ENCODE measurements at regions not wholly inside any gene's neighbourhood (a gene's known extent, or its start where the extent isn't known, plus 50 kb on each side); places are given as distances from the start of the nearest gene placed in this dataset.
A peak's percentile ranks its signal among the peaks of the same experiment; 100 is the strongest.

DNA sequence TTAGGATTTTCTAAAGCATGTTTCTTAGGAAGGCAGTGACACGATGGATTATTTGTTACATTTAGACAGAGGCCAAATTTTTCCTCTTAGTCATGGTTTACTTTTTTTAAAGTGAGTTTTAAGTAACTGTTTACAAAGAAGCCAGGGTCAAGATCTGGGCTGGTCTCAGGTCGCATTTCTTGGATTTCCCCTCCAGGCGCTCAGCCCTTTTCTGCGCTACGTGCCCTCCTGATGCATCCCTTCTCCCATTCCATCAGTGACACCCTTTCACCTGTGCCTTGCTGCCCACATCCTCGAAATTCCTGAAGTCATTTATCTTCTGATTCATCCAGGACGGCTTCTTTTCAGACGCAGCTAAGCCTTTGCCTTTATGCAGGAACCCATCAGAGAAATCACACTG, 330.3 kb downstream of the IRX1 start:
- TF ChIP-seq EP300 (IDR thresholded peaks at IDR 0.05) = no peak
- H3K36me3 ChIP-seq = no peaks in the 10 kb centered on the region
- no peaks in the 10 kb centered on the region for H3K4me1 ChIP-seq
- ATAC-seq (ENCODE audit: low FRiP score in 2 of 2) (no peak), DNase-seq (no peak)
- WGBS, 2 donors = 38 to 47% methylated on average over 8 of the region's 8 CpGs
- H3K27me3 ChIP-seq = no peaks in the 10 kb centered on the region
- no peaks in the 10 kb centered on the region for H3K9me3 ChIP-seq
- no peak overlapping the region for H3K27ac ChIP-seq
- H3K4me3 ChIP-seq = no peak overlapping the region

DNA sequence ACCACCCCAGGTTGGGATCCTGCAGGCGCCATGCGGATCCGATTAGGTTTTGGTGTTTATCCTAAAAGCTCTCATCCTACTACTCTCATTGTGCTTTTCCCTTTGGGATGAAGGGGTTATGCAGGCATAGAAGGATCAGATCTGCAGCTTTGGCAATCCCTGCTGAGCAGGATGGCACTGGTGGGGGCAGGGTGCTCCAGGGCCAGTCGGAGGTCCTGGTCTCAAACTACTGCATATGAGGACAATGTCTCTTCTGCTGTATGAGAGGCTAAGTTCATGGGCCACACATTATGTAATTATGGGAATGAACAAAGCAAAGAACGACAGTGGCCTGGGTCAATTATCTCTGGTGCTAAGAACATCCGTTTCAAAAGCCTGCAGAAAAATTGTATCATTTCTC, 334.2 kb downstream of the IRX1 start:
- no peak for TF ChIP-seq EP300 (IDR thresholded peaks at IDR 0.05)
- TF ChIP-seq, protein P1, sequence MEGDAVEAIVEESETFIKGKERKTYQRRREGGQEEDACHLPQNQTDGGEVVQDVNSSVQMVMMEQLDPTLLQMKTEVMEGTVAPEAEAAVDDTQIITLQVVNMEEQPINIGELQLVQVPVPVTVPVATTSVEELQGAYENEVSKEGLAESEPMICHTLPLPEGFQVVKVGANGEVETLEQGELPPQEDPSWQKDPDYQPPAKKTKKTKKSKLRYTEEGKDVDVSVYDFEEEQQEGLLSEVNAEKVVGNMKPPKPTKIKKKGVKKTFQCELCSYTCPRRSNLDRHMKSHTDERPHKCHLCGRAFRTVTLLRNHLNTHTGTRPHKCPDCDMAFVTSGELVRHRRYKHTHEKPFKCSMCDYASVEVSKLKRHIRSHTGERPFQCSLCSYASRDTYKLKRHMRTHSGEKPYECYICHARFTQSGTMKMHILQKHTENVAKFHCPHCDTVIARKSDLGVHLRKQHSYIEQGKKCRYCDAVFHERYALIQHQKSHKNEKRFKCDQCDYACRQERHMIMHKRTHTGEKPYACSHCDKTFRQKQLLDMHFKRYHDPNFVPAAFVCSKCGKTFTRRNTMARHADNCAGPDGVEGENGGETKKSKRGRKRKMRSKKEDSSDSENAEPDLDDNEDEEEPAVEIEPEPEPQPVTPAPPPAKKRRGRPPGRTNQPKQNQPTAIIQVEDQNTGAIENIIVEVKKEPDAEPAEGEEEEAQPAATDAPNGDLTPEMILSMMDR (IDR thresholded peaks at IDR 0.05) = no peak
- no peak for TF ChIP-seq POLR2A (IDR thresholded peaks at IDR 0.05)
- TF ChIP-seq POLR2AphosphoS5 (IDR thresholded peaks at IDR 0.05) = no peak
- H3K27me3 ChIP-seq = no peaks in the 10 kb centered on the region
- no peak overlapping the region for H3K4me3 ChIP-seq
- no peak overlapping the region for H3K27ac ChIP-seq
- H3K9me3 ChIP-seq = no peaks in the 10 kb centered on the region
- DNase-seq (peak in 1 of 2 donors; percentile 1), ATAC-seq (ENCODE audit: low FRiP score in 2 of 2) (no peak)
- H3K36me3 ChIP-seq = no peaks in the 10 kb centered on the region
- H3K4me1 ChIP-seq = no peaks in the 10 kb centered on the region
- WGBS, 2 donors = 87 to 96% methylated on average over 6 of the region's 6 CpGs

DNA sequence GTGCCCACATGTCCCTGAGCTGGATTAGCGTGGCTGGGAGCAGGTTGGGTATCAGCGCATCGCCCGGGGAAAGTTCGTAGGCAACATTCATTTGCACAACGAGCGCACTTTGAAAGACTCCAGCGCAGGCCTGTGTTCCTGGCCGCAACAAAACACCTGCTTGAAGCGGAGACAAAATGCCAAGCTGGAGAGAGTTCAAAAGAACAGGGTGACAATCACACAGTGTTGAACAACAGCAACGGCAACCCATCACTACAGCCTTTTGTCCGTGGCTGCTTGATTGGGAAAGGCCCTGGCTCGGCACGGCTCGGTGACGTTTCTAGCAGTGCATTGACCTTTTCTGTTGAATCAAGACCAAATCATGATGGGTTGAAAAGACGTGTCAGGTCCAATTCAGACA, 336.3 kb downstream of the IRX1 start:
- no peak for TF ChIP-seq EP300 (IDR thresholded peaks at IDR 0.05)
- no peak for TF ChIP-seq POLR2A (IDR thresholded peaks at IDR 0.05)
- TF ChIP-seq POLR2AphosphoS5 (IDR thresholded peaks at IDR 0.05) = no peak
- Histone ChIP-seq H3K36me3 (no peaks in the 10 kb centered on the region), H3K4me1 (no peaks in the 10 kb centered on the region), H3K9me3 (no peaks in the 10 kb centered on the region), H3K27me3 (no peaks in the 10 kb centered on the region), H3K4me3 (no peak overlapping the region), H3K27ac (no peak overlapping the region)
- ATAC-seq (ENCODE audit: low FRiP score in 2 of 2) (no peak), DNase-seq (peak in 1 of 2 donors; percentile 4)
- WGBS, 2 donors = 89% methylated on average over 17 of the region's 17 CpGs

DNA sequence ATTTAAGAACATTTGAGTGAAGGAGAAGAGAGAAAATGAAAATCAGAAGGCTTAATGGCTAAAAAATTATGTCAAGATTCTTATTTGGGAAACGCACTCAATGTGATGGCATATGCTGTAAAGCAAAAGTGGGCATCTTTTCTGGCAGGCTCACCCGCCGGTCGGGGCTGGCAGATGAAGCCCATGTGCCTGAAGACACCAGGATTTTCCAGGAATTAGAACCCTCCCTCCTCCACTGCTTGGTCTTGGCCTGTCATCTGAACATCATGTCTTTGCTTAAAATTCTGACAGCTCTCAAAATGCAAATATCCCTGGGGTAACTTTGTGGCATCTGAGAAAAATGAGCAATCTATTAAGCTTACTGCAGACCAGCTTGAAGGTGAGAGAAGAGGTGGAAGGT, 337.9 kb downstream of the IRX1 start:
- H3K9me3 ChIP-seq = no peaks in the 10 kb centered on the region
- H3K4me3 ChIP-seq = no peak overlapping the region
- no peaks in the 10 kb centered on the region for H3K36me3 ChIP-seq
- no peaks in the 10 kb centered on the region for H3K4me1 ChIP-seq
- DNase-seq = no peak
- 91% methylated on average over 4 of the region's 4 CpGs for WGBS, 2 donors
- H3K27ac ChIP-seq = no peak overlapping the region
- H3K27me3 ChIP-seq = no peaks in the 10 kb centered on the region
- no peak for ATAC-seq (ENCODE audit: low FRiP score in 2 of 2)
- TF ChIP-seq POLR2A (IDR thresholded peaks at IDR 0.05) (no peak), POLR2AphosphoS5 (IDR thresholded peaks at IDR 0.05) (no peak), EP300 (IDR thresholded peaks at IDR 0.05) (no peak)
- TF ChIP-seq, protein P1 (IDR thresholded peaks at IDR 0.05) = no peak

DNA sequence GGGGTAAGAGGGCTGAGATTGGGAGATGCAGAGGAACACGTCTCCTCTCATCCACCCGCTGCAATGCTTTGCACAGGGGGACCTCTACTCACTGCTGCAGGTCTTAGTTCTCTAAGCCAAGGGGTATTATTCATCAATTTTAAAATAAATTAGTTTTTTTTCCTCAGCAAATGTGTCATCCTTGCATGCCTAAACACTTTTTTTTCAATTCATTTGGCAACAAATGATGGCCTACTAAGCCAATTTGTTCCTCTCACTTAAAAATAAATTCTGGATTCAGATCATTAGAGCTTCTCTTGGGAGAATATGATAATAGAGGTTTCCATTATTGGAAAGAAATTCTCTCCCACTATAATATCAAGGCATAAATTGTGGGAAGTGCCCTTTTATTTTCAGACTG, 338.3 kb downstream of the IRX1 start:
- Histone ChIP-seq H3K27me3 (no peaks in the 10 kb centered on the region), H3K36me3 (no peaks in the 10 kb centered on the region), H3K4me3 (no peak overlapping the region), H3K27ac (no peak overlapping the region), H3K9me3 (no peaks in the 10 kb centered on the region), H3K4me1 (no peaks in the 10 kb centered on the region)
- no peak for ATAC-seq (ENCODE audit: low FRiP score in 2 of 2)
- TF ChIP-seq POLR2A (IDR thresholded peaks at IDR 0.05) (no peak), POLR2AphosphoS5 (IDR thresholded peaks at IDR 0.05) (no peak), EP300 (IDR thresholded peaks at IDR 0.05) (no peak)
- TF ChIP-seq, protein P1 (IDR thresholded peaks at IDR 0.05) = no peak
- WGBS, 2 donors = 83 to 94% methylated on average over 2 of the region's 2 CpGs
- no peak for DNase-seq

DNA sequence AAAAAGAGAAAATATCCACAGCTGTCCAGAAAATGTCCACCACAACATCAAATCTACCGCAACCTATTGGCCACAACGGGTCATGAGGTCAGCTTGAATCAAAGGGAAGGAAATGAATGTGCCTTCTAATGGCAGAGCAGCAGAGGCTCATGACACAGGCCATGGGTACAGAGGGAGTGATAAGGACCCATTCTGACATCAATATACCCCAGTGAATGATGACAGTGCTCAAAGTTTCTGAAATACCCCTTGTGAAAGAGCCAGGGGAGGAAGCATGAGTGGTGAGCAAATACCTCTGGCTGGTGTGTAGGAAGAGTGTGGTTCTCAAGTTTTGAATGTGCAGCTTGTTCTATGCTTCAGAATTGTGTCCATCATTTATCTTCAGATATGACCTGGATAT, 348.2 kb downstream of the IRX1 start:
- DNase-seq = no peak
- H3K36me3 ChIP-seq = no peaks in the 10 kb centered on the region
- no peak overlapping the region for H3K4me3 ChIP-seq
- no peak for ATAC-seq (ENCODE audit: low FRiP score in 2 of 2)
- no peak overlapping the region for H3K27ac ChIP-seq
- no peaks in the 10 kb centered on the region for H3K27me3 ChIP-seq
- TF ChIP-seq EP300 (IDR thresholded peaks at IDR 0.05) = no peak
- TF ChIP-seq, protein P1 (IDR thresholded peaks at IDR 0.05) = no peak
- TF ChIP-seq POLR2A (IDR thresholded peaks at IDR 0.05) = no peak
- TF ChIP-seq POLR2AphosphoS5 (IDR thresholded peaks at IDR 0.05) = no peak
- H3K4me1 ChIP-seq = no peaks in the 10 kb centered on the region
- no peaks in the 10 kb centered on the region for H3K9me3 ChIP-seq
- WGBS, 2 donors = 61 to 85% methylated on average over 2 of the region's 2 CpGs
